MM.1S (cell line): ENCODE measurements at regions not wholly inside any gene's neighbourhood (a gene's known extent, or its start where the extent isn't known, plus 50 kb on each side); places are given as distances from the start of the nearest gene placed in this dataset.

Experiments used
- CTCF ChIP-seq: fragments of 300-600 bp; sonication (generic); IDR thresholded peaks from 2 replicates; pipeline ENCODE4 v1.5.1; 2016; ENCODE audit warnings: antibody characterized with exemption, low read length, mixed read lengths
- EZH2 ChIP-seq: fragments of 300-600 bp; sonication (generic); optimal IDR thresholded peaks from 2 replicates; pipeline ENCODE3; 2017; ENCODE audit warnings: low read depth, mild to moderate bottlenecking, antibody characterized with exemption, low read length, mixed read lengths
- EZH2phosphoT487 ChIP-seq: fragments of 300-600 bp; sonication (generic); IDR thresholded peaks from 2 replicates; pipeline ENCODE4 v1.6.1; 2018; ENCODE audit warnings: antibody characterized with exemption, low read length

- TF ChIP-seq CTCF (no peak), EZH2 (no peak), EZH2phosphoT487 (no peak)
These were observed 132.6 kb downstream of the DAD1 start for GRCh38 chr14:22456421-22456820.
